Transverse colon (tissue), 3 donors: ENCODE measurements at regions not wholly inside any gene's neighbourhood (a gene's known extent, or its start where the extent isn't known, plus 50 kb on each side); places are given as distances from the start of the nearest gene placed in this dataset.

Experiments used
- CTCF ChIP-seq, 5 experiments: fragments of 200-600 bp in 3 of 5; fragments of 450-650 bp in 2 of 5; sonication (generic) in 3 of 5; IDR thresholded peaks; 1 replicate in 2 of 5; 2 replicates in 3 of 5; pipeline ENCODE4 v1.5.1; 2016 to 2017; ENCODE audit warnings: antibody characterized with exemption in 5 of 5, inconsistent platforms in 3 of 5, mild to moderate bottlenecking in 2 of 5, moderate library complexity in 1 of 5
- EP300 ChIP-seq: sonication (generic); formaldehyde crosslinking; IDR thresholded peaks from one replicate; pipeline ENCODE4 v1.6.1; 2017; ENCODE audit warnings: antibody characterized with exemption, low read depth
- POLR2A ChIP-seq: fragments of 450-650 bp; IDR thresholded peaks from one replicate; pipeline ENCODE4 v1.6.1; 2016; ENCODE audit warnings: antibody characterized with exemption, mild to moderate bottlenecking, moderate library complexity

DNA sequence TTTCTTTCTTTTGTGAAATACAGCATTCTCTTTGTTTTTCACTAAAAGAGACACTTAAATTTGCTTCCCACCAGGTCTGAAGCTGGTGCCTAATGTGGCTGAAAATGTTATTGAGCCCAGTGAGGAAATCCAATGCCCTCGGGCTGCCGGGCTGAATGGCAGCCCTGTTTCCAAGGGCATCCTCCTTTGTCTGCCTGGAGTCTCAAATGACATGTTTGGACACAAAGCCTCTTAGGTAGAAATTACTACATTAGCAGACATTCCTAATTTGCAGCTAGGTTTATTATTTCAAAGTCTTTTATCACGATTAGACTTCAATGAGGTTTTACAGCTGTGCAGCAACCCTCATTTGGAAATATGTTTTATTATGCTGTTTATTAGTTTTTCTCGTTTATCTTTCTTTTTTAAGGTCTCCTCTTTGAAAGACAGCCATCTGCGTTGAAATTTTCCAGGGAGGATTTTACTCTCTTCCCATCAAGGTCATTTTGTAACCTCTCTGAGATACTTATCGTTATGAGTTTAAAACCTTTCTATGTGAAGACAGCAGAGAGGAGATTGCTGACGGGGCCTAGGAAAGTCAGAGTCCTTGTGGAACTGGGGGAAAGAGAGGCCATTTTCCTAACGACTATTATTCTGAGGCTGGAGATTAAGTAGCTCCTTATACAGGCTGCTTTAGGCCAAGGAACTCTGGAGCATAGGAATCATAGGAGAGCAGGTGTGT is 59.0 kb upstream of the ZNF532 start:
- TF ChIP-seq CTCF (IDR thresholded peaks at IDR 0.05) = no peak
- no peak for TF ChIP-seq POLR2A
- no peak for TF ChIP-seq EP300
